H1 (cell line): ENCODE measurements at regions not wholly inside any gene's neighbourhood (a gene's known extent, or its start where the extent isn't known, plus 50 kb on each side); places are given as distances from the start of the nearest gene placed in this dataset.

ENCODE experiments used
- BCL11A ChIP-seq, 2 experiments: IDR thresholded peaks; one replicate each; pipeline ENCODE4 v1.6.1; 2011; ENCODE audit warnings: low read depth in 2 of 2, low read length in 2 of 2, mild to moderate bottlenecking in 2 of 2
- CTCF ChIP-seq, 3 experiments: IDR thresholded peaks; 1 replicate in 2 of 3; 2 replicates in 1 of 3; pipeline versions ENCODE4 v1.5.1 to v1.6.1; 2011; ENCODE audit warnings: low read length in 3 of 3, mild to moderate bottlenecking in 3 of 3, inconsistent platforms in 2 of 3, low read depth in 1 of 3, moderate library complexity in 1 of 3; ENCODE audit not compliant: insufficient read depth in 1 of 3; ENCODE audit errors: control extremely low read depth in 1 of 3
- JUN ChIP-seq: IDR thresholded peaks from 2 replicates; pipeline ENCODE4 v1.6.1; 2011; ENCODE audit warnings: low read depth, mild to moderate bottlenecking, improper control_type of control experiment, low read length
- JUND ChIP-seq: IDR thresholded peaks from 2 replicates; pipeline ENCODE4 v1.6.1; 2011; ENCODE audit warnings: mild to moderate bottlenecking, improper control_type of control experiment, low read length
- KDM1A ChIP-seq: fragments of 200-600, 300-600 bp; sonication (generic); IDR thresholded peaks from 2 replicates; pipeline ENCODE4 v1.7.1; 2016; ENCODE audit warnings: mild to moderate bottlenecking, low read length, borderline replicate concordance
- KDM4A ChIP-seq: IDR thresholded peaks from one replicate; pipeline ENCODE4 v1.7.1; 2012; ENCODE audit warnings: low read depth, mild to moderate bottlenecking, moderate library complexity, low read length, inconsistent platforms; ENCODE audit not compliant: severe bottlenecking
- POU5F1 ChIP-seq: IDR thresholded peaks from 2 replicates; pipeline ENCODE4 v1.6.1; 2011; ENCODE audit warnings: low read depth, mild to moderate bottlenecking, low read length, moderate library complexity
- SP2 ChIP-seq: IDR thresholded peaks from 2 replicates; pipeline ENCODE4 v1.6.1; 2012; ENCODE audit warnings: mild to moderate bottlenecking, low read length, inconsistent platforms
- ZNF274 ChIP-seq: IDR thresholded peaks from 2 replicates; pipeline ENCODE4 v1.7.0; 2012; ENCODE audit warnings: low read length, borderline replicate concordance; ENCODE audit errors: extremely low read depth

GRCh38 chr11:119832202-119832935 lies 103.4 kb upstream of the NECTIN1 start (continued):
- no peak for TF ChIP-seq CTCF (IDR thresholded peaks at IDR 0.05; ENCODE audit: control extremely low read depth in 1 of 3, insufficient read depth in 1 of 3, low read depth in 1 of 3, low read length in 3 of 3)
- no peak for TF ChIP-seq ZNF274
- no peak for TF ChIP-seq POU5F1
- TF ChIP-seq SP2, result no peak
- TF ChIP-seq JUN, result no peak
- TF ChIP-seq BCL11A (IDR thresholded peaks at IDR 0.05; ENCODE audit: low read depth in 2 of 2, low read length in 2 of 2), result no peak
- TF ChIP-seq JUND, result no peak
- TF ChIP-seq KDM4A, result no peak
- TF ChIP-seq KDM1A, result no peak
